D721Med (cell line): ENCODE measurements at regions not wholly inside any gene's neighbourhood (a gene's known extent, or its start where the extent isn't known, plus 50 kb on each side); places are given as distances from the start of the nearest gene placed in this dataset.
A peak's percentile ranks its signal among the peaks of the same experiment; 100 is the strongest.
"Not testable (repeated sequence)": the region's sequence is repeated elsewhere in the genome, so short reads cannot be mapped to it uniquely, and the experiment has no call there.

ENCODE experiments used
- DNase-seq: peaks from one replicate; pipeline ENCODE4 v3.0.0; 2011; ENCODE audit warnings: low spot score; ENCODE audit not compliant: insufficient read length
- FAIRE-seq: peaks from 2 replicates; lab custom pipeline; 2011; peaks lifted over from hg19 to GRCh38; lab: Jason Lieb, UNC
- TF ChIP-seq, protein P1 (sequence below): IDR thresholded peaks from 2 replicates; pipeline ENCODE4 v1.5.1; 2012; ENCODE audit warnings: mild to moderate bottlenecking, control low read depth; ENCODE audit not compliant: insufficient read depth; ENCODE audit errors: missing control alignments

- TF ChIP-seq, protein P1, sequence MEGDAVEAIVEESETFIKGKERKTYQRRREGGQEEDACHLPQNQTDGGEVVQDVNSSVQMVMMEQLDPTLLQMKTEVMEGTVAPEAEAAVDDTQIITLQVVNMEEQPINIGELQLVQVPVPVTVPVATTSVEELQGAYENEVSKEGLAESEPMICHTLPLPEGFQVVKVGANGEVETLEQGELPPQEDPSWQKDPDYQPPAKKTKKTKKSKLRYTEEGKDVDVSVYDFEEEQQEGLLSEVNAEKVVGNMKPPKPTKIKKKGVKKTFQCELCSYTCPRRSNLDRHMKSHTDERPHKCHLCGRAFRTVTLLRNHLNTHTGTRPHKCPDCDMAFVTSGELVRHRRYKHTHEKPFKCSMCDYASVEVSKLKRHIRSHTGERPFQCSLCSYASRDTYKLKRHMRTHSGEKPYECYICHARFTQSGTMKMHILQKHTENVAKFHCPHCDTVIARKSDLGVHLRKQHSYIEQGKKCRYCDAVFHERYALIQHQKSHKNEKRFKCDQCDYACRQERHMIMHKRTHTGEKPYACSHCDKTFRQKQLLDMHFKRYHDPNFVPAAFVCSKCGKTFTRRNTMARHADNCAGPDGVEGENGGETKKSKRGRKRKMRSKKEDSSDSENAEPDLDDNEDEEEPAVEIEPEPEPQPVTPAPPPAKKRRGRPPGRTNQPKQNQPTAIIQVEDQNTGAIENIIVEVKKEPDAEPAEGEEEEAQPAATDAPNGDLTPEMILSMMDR = no peak
- no peak for DNase-seq
- FAIRE-seq = no peak
Observed at GRCh38 chr7:9582824-9583223, 1149.4 kb downstream of the NXPH1 start.

GRCh38 chr7:9598411-9598810 is 1165.0 kb downstream of the NXPH1 start:
- FAIRE-seq = no peak
- no peak for DNase-seq
- TF ChIP-seq, protein P1 = no peak

- TF ChIP-seq, protein P1 = peak; percentile 11
- DNase-seq = no peak
Observed at GRCh38 chr7:9600974-9601373, 1167.6 kb downstream of the NXPH1 start.

DNA sequence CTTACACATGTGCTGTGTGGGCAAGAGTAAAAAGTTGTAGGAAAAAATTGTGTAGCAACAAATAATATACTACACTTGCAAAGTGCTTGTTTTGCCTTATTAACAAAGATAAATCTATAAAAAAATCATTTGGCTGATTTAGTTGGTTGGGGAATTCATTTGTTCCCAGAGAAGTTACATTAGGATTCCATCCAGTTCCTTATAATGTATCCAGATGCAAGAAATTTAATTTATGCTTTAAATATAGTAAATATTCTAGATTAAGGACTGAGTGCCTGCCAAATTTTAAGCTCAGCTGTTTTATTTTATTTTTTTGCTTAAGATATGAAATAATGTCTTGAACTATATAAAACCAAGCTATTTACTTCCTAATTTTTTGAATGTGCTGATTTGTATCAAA is 1169.9 kb downstream of the NXPH1 start:
- FAIRE-seq = no peak
- TF ChIP-seq, protein P1 = no peak
- DNase-seq = no peak

More at GRCh38 chr7:9600974-9601373, 1167.6 kb downstream of the NXPH1 start:
- FAIRE-seq = no peak

- no peak for FAIRE-seq
- TF ChIP-seq, protein P1 = no peak
- DNase-seq = no peak
Observed at GRCh38 chr7:9608560-9608959, 1175.2 kb downstream of the NXPH1 start.

GRCh38 chr7:9620899-9621298 is 1187.5 kb downstream of the NXPH1 start:
- not testable (repeated sequence) for FAIRE-seq

DNA sequence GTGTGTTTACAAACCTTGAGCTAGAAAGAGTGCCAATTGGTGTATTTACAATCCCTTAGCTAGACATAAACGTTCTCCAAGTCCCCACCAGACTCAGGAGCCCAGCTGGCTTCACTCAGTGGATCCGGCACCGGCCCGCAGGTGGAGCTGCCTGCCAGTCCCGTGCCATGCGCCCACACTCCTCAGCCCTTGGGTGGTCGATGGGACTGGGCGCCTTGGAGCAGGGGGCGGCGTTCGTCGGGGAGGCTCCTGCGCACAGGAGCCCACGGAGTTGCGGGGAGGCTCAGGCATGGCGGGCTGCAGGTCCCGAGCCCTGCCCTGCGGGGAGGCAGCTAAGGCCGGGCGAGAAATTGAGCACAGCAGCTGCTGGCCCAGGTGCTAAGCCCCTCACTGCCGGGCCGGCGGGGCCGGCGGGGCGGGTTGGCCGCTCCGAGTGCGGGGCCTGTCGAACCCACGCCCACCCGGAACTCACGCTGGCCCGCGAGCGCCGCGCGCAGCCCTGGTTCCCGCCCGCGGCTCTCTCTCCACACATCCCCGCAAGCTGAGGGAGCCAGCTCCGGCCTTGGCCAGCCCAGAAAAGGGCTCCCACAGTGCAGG is 1188.0 kb downstream of the NXPH1 start:
- DNase-seq, FAIRE-seq: not testable (repeated sequence)

More at GRCh38 chr7:9620899-9621298, 1187.5 kb downstream of the NXPH1 start:
- DNase-seq = not testable (repeated sequence)

DNA sequence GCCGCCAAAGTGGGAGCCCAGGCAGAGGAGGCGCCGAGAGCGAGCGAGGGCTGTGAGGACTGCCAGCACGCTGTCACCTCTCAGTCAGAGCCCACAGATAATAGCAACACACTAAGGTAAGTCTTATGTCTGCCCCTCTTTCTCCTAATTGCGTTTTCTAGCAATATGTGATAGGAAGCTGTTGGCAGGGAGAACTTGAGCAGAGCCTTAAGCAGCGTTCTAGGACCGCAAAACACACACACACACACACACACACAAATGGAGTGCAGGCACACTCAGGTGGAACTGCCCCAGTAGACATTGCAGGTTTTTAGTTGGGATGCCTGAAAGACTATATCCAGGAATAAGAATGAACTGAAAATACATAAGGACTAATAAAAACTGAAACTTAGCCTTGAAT is 1188.5 kb downstream of the NXPH1 start:
- DNase-seq = no peak
- TF ChIP-seq, protein P1 = no peak
- FAIRE-seq = no peak
